Esophagus muscularis mucosa (tissue), 4 donors: ENCODE measurements at regions not wholly inside any gene's neighbourhood (a gene's known extent, or its start where the extent isn't known, plus 50 kb on each side); places are given as distances from the start of the nearest gene placed in this dataset.

Experiments used
- EP300 ChIP-seq: sonication (generic); formaldehyde crosslinking; IDR thresholded peaks from one replicate; pipeline ENCODE4 v1.6.1; 2017; ENCODE audit warnings: antibody characterized with exemption
- POLR2A ChIP-seq: fragments of 450-650 bp; IDR thresholded peaks from one replicate; pipeline ENCODE4 v1.6.1; 2017; ENCODE audit warnings: antibody characterized with exemption, moderate library complexity, mild to moderate bottlenecking, low read depth
- POLR2AphosphoS5 ChIP-seq, 2 donors: sonication (generic); formaldehyde crosslinking; IDR thresholded peaks; one replicate each; pipeline ENCODE4 v1.6.1; 2017; ENCODE audit warnings: antibody characterized with exemption in 2 of 2
- TF ChIP-seq, protein P1 (sequence below), 3 experiments: fragments of 200-600 bp in 2 of 3; fragments of 450-650 bp in 1 of 3; sonication (generic) in 2 of 3; IDR thresholded peaks; one replicate each; pipeline ENCODE4 v1.5.1; 2017 to 2019; ENCODE audit warnings: antibody characterized with exemption in 3 of 3, mild to moderate bottlenecking in 2 of 3, moderate library complexity in 1 of 3

DNA sequence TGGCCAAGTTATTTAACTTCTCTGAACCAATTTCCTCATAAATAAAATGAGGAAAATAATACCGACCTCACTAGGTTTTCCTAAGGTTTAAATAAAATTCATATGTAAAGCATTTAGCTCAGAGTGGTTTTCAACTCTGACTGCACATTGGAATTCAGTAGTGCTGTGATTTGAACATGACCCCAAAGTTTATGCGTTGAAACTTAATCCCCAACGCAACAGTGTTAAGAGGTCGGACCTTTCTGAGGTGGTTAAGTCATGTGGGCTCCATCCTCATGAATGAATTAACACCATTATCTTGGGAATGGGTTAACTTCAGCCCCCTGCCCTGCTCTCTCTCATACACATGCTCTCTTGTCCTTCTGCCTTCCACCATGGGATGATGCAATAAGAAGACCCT, 322.2 kb downstream of the AASDHPPT start:
- TF ChIP-seq, protein P1, sequence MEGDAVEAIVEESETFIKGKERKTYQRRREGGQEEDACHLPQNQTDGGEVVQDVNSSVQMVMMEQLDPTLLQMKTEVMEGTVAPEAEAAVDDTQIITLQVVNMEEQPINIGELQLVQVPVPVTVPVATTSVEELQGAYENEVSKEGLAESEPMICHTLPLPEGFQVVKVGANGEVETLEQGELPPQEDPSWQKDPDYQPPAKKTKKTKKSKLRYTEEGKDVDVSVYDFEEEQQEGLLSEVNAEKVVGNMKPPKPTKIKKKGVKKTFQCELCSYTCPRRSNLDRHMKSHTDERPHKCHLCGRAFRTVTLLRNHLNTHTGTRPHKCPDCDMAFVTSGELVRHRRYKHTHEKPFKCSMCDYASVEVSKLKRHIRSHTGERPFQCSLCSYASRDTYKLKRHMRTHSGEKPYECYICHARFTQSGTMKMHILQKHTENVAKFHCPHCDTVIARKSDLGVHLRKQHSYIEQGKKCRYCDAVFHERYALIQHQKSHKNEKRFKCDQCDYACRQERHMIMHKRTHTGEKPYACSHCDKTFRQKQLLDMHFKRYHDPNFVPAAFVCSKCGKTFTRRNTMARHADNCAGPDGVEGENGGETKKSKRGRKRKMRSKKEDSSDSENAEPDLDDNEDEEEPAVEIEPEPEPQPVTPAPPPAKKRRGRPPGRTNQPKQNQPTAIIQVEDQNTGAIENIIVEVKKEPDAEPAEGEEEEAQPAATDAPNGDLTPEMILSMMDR (IDR thresholded peaks at IDR 0.05), result no peak
- TF ChIP-seq EP300 (no peak), POLR2A (no peak), POLR2AphosphoS5 (IDR thresholded peaks at IDR 0.05) (no peak)
